GM12878 (cell line): ENCODE measurements at regions not wholly inside any gene's neighbourhood (a gene's known extent, or its start where the extent isn't known, plus 50 kb on each side); places are given as distances from the start of the nearest gene placed in this dataset.

Source experiments
- ATAC-seq: fragments of 200-7000 bp; cut with Tn5 transposase; 3 replicates; pipeline ENCODE4 v1.9.1; 2020; ENCODE audit warnings: mild to moderate bottlenecking, moderate library complexity
- BruUV-seq: library from RNA; stranded (reverse); fragments of 400-500 nt; replicated peaks from 2 replicates; lab custom pipeline; 2021; lab: Mats Ljungman, UMichigan
- CTCF ChIA-PET: fragments of 300-600 bp; sonication (Branson Sonifier 250); formaldehyde crosslinking; extraction: SDS; loops from one replicate; lab custom pipeline; 2021; ENCODE audit warnings: inconsistent platforms; lab: Yijun Ruan, JAX
- POLR2A ChIA-PET: fragments of 350-600 bp; formaldehyde crosslinking; extraction: SDS; loops from one replicate; lab custom pipeline; 2021; ENCODE audit warnings: inconsistent platforms; lab: Charles Lee
- RAD21 ChIA-PET: fragments of 300-600 bp; sonication (Branson Sonifier 250); formaldehyde crosslinking; loops from one replicate; lab custom pipeline; 2023; ENCODE audit warnings: antibody characterized with exemption; ENCODE audit not compliant: unreplicated experiment; lab: Charles Lee
- SMC1A ChIA-PET: fragments of 300-600 bp; sonication (Branson Sonifier 250); formaldehyde crosslinking; loops from one replicate; lab custom pipeline; 2023; ENCODE audit not compliant: unreplicated experiment, uncharacterized antibody; lab: Charles Lee
- DNase-seq: peaks from one replicate; pipeline ENCODE4 v3.0.0-alpha.2; 2011; ENCODE audit warnings: low read depth, low spot score
- FAIRE-seq: peaks from 3 replicates; lab custom pipeline; 2011; peaks lifted over from hg19 to GRCh38; lab: Jason Lieb, UNC
- H2AFZ ChIP-seq: 2 replicates; pipeline ENCODE4 v1.6.0; 2011; ENCODE audit warnings: low read depth, low read length, control low read depth; ENCODE audit not compliant: control insufficient read depth
- H3K27ac ChIP-seq: 2 replicates; pipeline ENCODE4 v1.5.1; 2011; ENCODE audit warnings: control low read depth; ENCODE audit not compliant: control insufficient read depth, insufficient read depth
- H3K27me3 ChIP-seq, 2 experiments: replicated peaks in 1 of 2; 2 replicates each; pipeline versions ENCODE4 v1.6.0 to v1.6.1; 2011; ENCODE audit warnings: low read length in 1 of 2; ENCODE audit not compliant: control insufficient read depth in 2 of 2, insufficient read depth in 2 of 2
- H3K36me3 ChIP-seq, 2 experiments: 2 replicates each; pipeline ENCODE4 v1.5.1; 2011; ENCODE audit warnings: low read length in 1 of 2; ENCODE audit not compliant: control insufficient read depth in 2 of 2, insufficient read depth in 2 of 2
- H3K4me1 ChIP-seq: 2 replicates; pipeline ENCODE4 v1.6.1; 2011; ENCODE audit warnings: mild to moderate bottlenecking, low read length, moderate library complexity, mixed read lengths; ENCODE audit not compliant: control insufficient read depth, insufficient read depth
- H3K4me2 ChIP-seq: 2 replicates; pipeline ENCODE4 v1.6.0; 2011; ENCODE audit warnings: control low read depth; ENCODE audit not compliant: control insufficient read depth, insufficient read depth
- H3K4me3 ChIP-seq: fragments of 200-600 bp; sonication (generic); 2 replicates; pipeline ENCODE4 v1.5.1; 2016
- H3K79me2 ChIP-seq: 2 replicates; pipeline ENCODE4 v1.6.0; 2011; ENCODE audit warnings: low read length; ENCODE audit not compliant: control insufficient read depth, insufficient read depth
- H3K9ac ChIP-seq: 2 replicates; pipeline ENCODE4 v1.8.0; 2011; ENCODE audit warnings: low read length, control low read depth, mixed read lengths; ENCODE audit not compliant: control insufficient read depth, insufficient read depth
- H3K9me3 ChIP-seq: replicated peaks from 3 replicates; pipeline ENCODE4 v1.5.1; 2011; ENCODE audit warnings: mild to moderate bottlenecking, low read length; ENCODE audit not compliant: control insufficient read depth, insufficient read depth
- H4K20me1 ChIP-seq: 2 replicates; pipeline ENCODE4 v1.6.0; 2011; ENCODE audit not compliant: control insufficient read depth, insufficient read depth
- BACH1 ChIP-seq: fragments of 450-650 bp; IDR thresholded peaks from 2 replicates; pipeline ENCODE4 v1.6.1; 2017; ENCODE audit warnings: mild to moderate bottlenecking, borderline replicate concordance
- CHD1 ChIP-seq: IDR thresholded peaks from 2 replicates; pipeline ENCODE4 v1.6.1; 2012; ENCODE audit warnings: low read depth, low read length, improper control_type of control experiment
- CREB1 ChIP-seq: IDR thresholded peaks from 2 replicates; pipeline ENCODE4 v1.6.1; 2012; ENCODE audit warnings: low read depth, mild to moderate bottlenecking, inconsistent platforms
- CTCF ChIP-seq, 3 experiments: IDR thresholded peaks in 2 of 3; conservative IDR thresholded peaks in 1 of 3; 2 replicates each; pipeline ENCODE4 v1.5.1; 2011; ENCODE audit warnings: low read depth in 3 of 3, low read length in 3 of 3, mild to moderate bottlenecking in 3 of 3, control low read depth in 2 of 3, moderate library complexity in 2 of 3, inconsistent platforms in 1 of 3, mixed read lengths in 1 of 3; ENCODE audit not compliant: control insufficient read depth in 2 of 3, insufficient read depth in 1 of 3; ENCODE audit errors: extremely low read depth in 1 of 3
- DPF2 ChIP-seq: fragments of 450-650 bp; IDR thresholded peaks from 2 replicates; pipeline ENCODE4 v1.6.1; 2017; ENCODE audit warnings: mild to moderate bottlenecking
- IRF4 ChIP-seq: IDR thresholded peaks from 2 replicates; pipeline ENCODE4 v1.6.1; 2011; ENCODE audit warnings: low read depth, low read length
- KDM1A ChIP-seq: fragments of 200-600 bp; sonication (generic); IDR thresholded peaks from 2 replicates; pipeline ENCODE4 v1.6.1; 2016; ENCODE audit warnings: borderline replicate concordance
- MEF2B ChIP-seq: fragments of 450-650 bp; IDR thresholded peaks from 2 replicates; pipeline ENCODE4 v1.6.1; 2018; ENCODE audit warnings: mild to moderate bottlenecking, moderate library complexity; ENCODE audit not compliant: partially characterized antibody, poor library complexity, severe bottlenecking
- MYB ChIP-seq: fragments of 150-350 bp; IDR thresholded peaks from 2 replicates; pipeline ENCODE4 v1.6.1; 2014; ENCODE audit warnings: mild to moderate bottlenecking, low read depth, low read length, borderline replicate concordance
- NBN ChIP-seq: fragments of 450-650 bp; IDR thresholded peaks from 2 replicates; pipeline ENCODE4 v1.6.1; 2016
- NFYA ChIP-seq: IDR thresholded peaks from 2 replicates; pipeline ENCODE4 v1.6.1; 2011; ENCODE audit warnings: low read depth, mild to moderate bottlenecking, low read length, improper control_type of control experiment, borderline replicate concordance
- NR2C1 ChIP-seq: fragments of 450-650 bp; IDR thresholded peaks from 2 replicates; pipeline ENCODE4 v1.6.1; 2017; ENCODE audit warnings: antibody characterized with exemption, mild to moderate bottlenecking, moderate library complexity
- PBX3 ChIP-seq: IDR thresholded peaks from 2 replicates; pipeline ENCODE4 v1.6.1; 2011; ENCODE audit warnings: mild to moderate bottlenecking, low read depth, low read length, moderate library complexity; ENCODE audit not compliant: insufficient replicate concordance
- POLR2A ChIP-seq: IDR thresholded peaks from 2 replicates; pipeline ENCODE4 v1.6.1; 2011; ENCODE audit warnings: low read depth, mild to moderate bottlenecking, low read length
- SIN3A ChIP-seq: IDR thresholded peaks from 2 replicates; pipeline ENCODE4 v1.6.1; 2012; ENCODE audit warnings: low read depth, low read length, improper control_type of control experiment
- SP1 ChIP-seq: IDR thresholded peaks from one replicate; pipeline ENCODE4 v1.6.1; 2011; ENCODE audit warnings: low read depth, low read length
- SREBF1 ChIP-seq: IDR thresholded peaks from 2 replicates; pipeline ENCODE4 v1.6.1; 2012; ENCODE audit warnings: mild to moderate bottlenecking, low read length
- SUPT20H ChIP-seq: IDR thresholded peaks from 2 replicates; pipeline ENCODE4 v1.6.1; 2011; ENCODE audit warnings: low read depth, mild to moderate bottlenecking, low read length, moderate library complexity, borderline replicate concordance; ENCODE audit not compliant: control insufficient read depth
- WGBS: methylation state at CpG from one replicate; pipeline ENCODE4 v1.1.6; 2016; ENCODE audit warnings: low lambda C conversion rate; ENCODE audit not compliant: insufficient replicate concordance, insufficient coverage; ENCODE audit errors: missing lambda C conversion rate; 5-methylcytosine and 5-hydroxymethylcytosine counted together
- in situ Hi-C: fragments of 300-500 bp; cut with MboI; formaldehyde crosslinking; loops from 9 replicates; pipeline ENCODE4 v1.14.3; 2018; ENCODE audit warnings: mixed read lengths
- intact Hi-C: fragments of 100-400 bp; cut with micrococcal nuclease; formaldehyde crosslinking; loops from one replicate; pipeline ENCODE4 v1.14.2; 2022; ENCODE audit not compliant: unreplicated experiment
- TF ChIP-seq, protein P1 (sequence below): fragments of 450-650 bp; IDR thresholded peaks from 2 replicates; pipeline ENCODE4 v1.6.1; 2017; ENCODE audit warnings: low read depth, mild to moderate bottlenecking, moderate library complexity

DNA sequence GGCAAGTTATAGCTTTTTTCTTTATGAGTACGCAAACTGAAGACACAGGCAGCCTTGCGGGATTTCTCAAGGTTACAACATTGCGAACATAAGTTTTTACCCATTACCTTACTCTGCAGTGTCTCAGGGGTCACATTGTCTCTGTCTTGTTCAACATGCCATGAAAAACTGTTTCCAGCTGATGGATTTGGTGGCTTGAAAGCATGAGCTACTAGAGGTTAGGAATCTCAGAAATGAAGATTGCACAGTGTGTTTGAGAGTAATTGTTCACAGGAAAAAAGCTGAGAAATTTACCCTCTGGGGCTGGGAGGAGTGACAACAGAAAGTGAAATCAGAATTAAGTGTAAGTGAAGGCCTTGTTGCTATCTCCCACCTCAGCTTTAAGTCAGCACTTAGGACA, 568.6 kb downstream of the TAFA4 start (continued):
- no peak for TF ChIP-seq CREB1
- no peak for TF ChIP-seq NR2C1
- no peak for TF ChIP-seq SIN3A
- no peak for TF ChIP-seq SP1
- TF ChIP-seq POLR2A, result no peak
- no peak for TF ChIP-seq BACH1
- no peak for TF ChIP-seq CTCF (IDR thresholded peaks at IDR 0.05 in 2 of 3, conservative IDR thresholded peaks at IDR 0.05 in 1 of 3; ENCODE audit: control insufficient read depth in 2 of 3, extremely low read depth in 1 of 3, insufficient read depth in 1 of 3, low read depth in 3 of 3, low read length in 3 of 3)
- TF ChIP-seq CHD1, result no peak
- no peak for TF ChIP-seq DPF2
- no peak for TF ChIP-seq NBN
- no peak for TF ChIP-seq IRF4
- TF ChIP-seq PBX3, result no peak

DNA sequence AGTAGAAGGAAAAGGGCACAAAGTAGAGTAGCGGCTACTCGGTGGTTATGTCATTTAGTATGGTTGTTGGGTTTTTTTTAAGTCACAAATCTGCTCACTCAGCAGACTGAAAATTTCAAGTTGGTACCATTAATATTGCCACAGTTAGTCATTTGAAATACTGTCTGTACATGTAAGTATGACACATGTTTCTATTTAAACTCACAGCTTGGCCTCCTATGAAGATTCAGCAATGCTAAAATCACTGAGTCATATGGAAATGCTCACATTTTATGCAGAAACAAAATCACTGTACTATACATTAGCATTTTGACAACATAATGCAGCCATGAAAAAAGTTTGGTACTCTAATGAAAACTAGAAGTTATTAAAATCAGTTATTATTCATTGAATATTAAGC, 571.9 kb downstream of the TAFA4 start:
- ATAC-seq, result no peak
- in situ Hi-C loops, result no loop called here
- no peaks in the 10 kb centered on the region for H3K4me1 ChIP-seq
- DNase-seq, result no peak
- H3K4me3 ChIP-seq, result no peak overlapping the region
- ChIA-PET POLR2A (interaction anchor here (0.6 kb wide), 1 partner anchor 1620 kb away, joined by 3 read pairs; no protein-coding TSS in a partner anchor), RAD21 (no interaction called here), SMC1A (no interaction called here), CTCF (no interaction called here)
- H3K36me3 ChIP-seq, result no peaks in the 10 kb centered on the region
- H3K79me2 ChIP-seq, result no peaks in the 10 kb centered on the region
- no peak overlapping the region for H2AFZ ChIP-seq
- no peaks in the 10 kb centered on the region for H3K9me3 ChIP-seq
- H3K4me2 ChIP-seq, result no peak overlapping the region
- no peak overlapping the region for H3K27ac ChIP-seq
- no peaks in the 10 kb centered on the region for H4K20me1 ChIP-seq
- 90% methylated on average over 2 of the region's 2 CpGs for WGBS
- intact Hi-C loops, result no loop called here
- no peaks in the 10 kb centered on the region for H3K27me3 ChIP-seq
- no TSS peak for BruUV-seq
- no peak overlapping the region for H3K9ac ChIP-seq
- FAIRE-seq, result no peak
- TF ChIP-seq NFYA (no peak), SUPT20H (no peak), MEF2B (no peak), SREBF1 (no peak), KDM1A (no peak), MYB (no peak)
- TF ChIP-seq, protein P1, sequence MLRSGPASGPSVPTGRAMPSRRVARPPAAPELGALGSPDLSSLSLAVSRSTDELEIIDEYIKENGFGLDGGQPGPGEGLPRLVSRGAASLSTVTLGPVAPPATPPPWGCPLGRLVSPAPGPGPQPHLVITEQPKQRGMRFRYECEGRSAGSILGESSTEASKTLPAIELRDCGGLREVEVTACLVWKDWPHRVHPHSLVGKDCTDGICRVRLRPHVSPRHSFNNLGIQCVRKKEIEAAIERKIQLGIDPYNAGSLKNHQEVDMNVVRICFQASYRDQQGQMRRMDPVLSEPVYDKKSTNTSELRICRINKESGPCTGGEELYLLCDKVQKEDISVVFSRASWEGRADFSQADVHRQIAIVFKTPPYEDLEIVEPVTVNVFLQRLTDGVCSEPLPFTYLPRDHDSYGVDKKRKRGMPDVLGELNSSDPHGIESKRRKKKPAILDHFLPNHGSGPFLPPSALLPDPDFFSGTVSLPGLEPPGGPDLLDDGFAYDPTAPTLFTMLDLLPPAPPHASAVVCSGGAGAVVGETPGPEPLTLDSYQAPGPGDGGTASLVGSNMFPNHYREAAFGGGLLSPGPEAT, result no peak
